H9 (cell line): ENCODE measurements at regions not wholly inside any gene's neighbourhood (a gene's known extent, or its start where the extent isn't known, plus 50 kb on each side); places are given as distances from the start of the nearest gene placed in this dataset.

Experiments
- DNase-seq: peaks from one replicate; pipeline ENCODE4 v3.0.0-alpha.2; 2017
- H2AFZ ChIP-seq: one replicate; pipeline ENCODE4 v1.6.1; 2013; ENCODE audit warnings: mild to moderate bottlenecking, low read length, control low read depth, moderate library complexity
- H2AK5ac ChIP-seq: 2 replicates; pipeline ENCODE4 v1.6.1; 2013; ENCODE audit warnings: low read length, control low read depth, mixed read lengths; ENCODE audit not compliant: insufficient read length
- H2BK120ac ChIP-seq: one replicate; pipeline ENCODE4 v1.6.1; 2013; ENCODE audit warnings: low read depth, mild to moderate bottlenecking, low read length, control low read depth, inconsistent platforms; ENCODE audit not compliant: poor library complexity, severe bottlenecking
- H2BK12ac ChIP-seq: 2 replicates; pipeline ENCODE4 v1.6.1; 2013; ENCODE audit warnings: low read length, control low read depth, mixed read lengths, low read depth; ENCODE audit not compliant: insufficient read length
- H2BK15ac ChIP-seq: 2 replicates; pipeline ENCODE4 v1.6.1; 2013; ENCODE audit warnings: low read depth, low read length, control low read depth
- H2BK20ac ChIP-seq: one replicate; pipeline ENCODE4 v1.6.1; 2013; ENCODE audit warnings: low read depth, mild to moderate bottlenecking, low read length, control low read depth, inconsistent platforms; ENCODE audit not compliant: poor library complexity, severe bottlenecking
- H2BK5ac ChIP-seq: 2 replicates; pipeline ENCODE4 v1.6.1; 2013; ENCODE audit warnings: low read length, control low read depth, mixed read lengths; ENCODE audit not compliant: insufficient read length
- H3K14ac ChIP-seq: 2 replicates; pipeline ENCODE4 v1.6.1; 2013; ENCODE audit warnings: low read length, control low read depth; ENCODE audit not compliant: insufficient read depth
- H3K18ac ChIP-seq: 2 replicates; pipeline ENCODE4 v1.6.1; 2013; ENCODE audit warnings: low read depth, mild to moderate bottlenecking, mixed read lengths, low read length, control low read depth; ENCODE audit not compliant: insufficient read length
- H3K23ac ChIP-seq: 2 replicates; pipeline ENCODE4 v1.6.1; 2013; ENCODE audit warnings: low read length, control low read depth, mixed read lengths, low read depth; ENCODE audit not compliant: insufficient read length
- H3K23me2 ChIP-seq: 2 replicates; pipeline ENCODE4 v1.6.1; 2013; ENCODE audit warnings: low read depth, mild to moderate bottlenecking, mixed read lengths, low read length, control low read depth; ENCODE audit not compliant: insufficient read length, poor library complexity, severe bottlenecking
- H3K27ac ChIP-seq: 2 replicates; pipeline ENCODE4 v1.5.1; 2013; ENCODE audit warnings: low read length, control low read depth, mixed read lengths, low read depth; ENCODE audit not compliant: insufficient read length
- H3K27me3 ChIP-seq: 2 replicates; pipeline ENCODE4 v1.6.1; 2013; ENCODE audit warnings: low read length, control low read depth, inconsistent platforms; ENCODE audit not compliant: insufficient read depth
- H3K4ac ChIP-seq: 2 replicates; pipeline ENCODE4 v1.6.1; 2013; ENCODE audit warnings: low read depth, mild to moderate bottlenecking, control low read depth, inconsistent platforms, low read length, moderate library complexity
- H3K4me1 ChIP-seq: 2 replicates; pipeline ENCODE4 v1.6.1; 2013; ENCODE audit warnings: low read length, control low read depth, inconsistent platforms; ENCODE audit not compliant: insufficient read depth
- H3K4me2 ChIP-seq: 2 replicates; pipeline ENCODE4 v1.6.1; 2013; ENCODE audit warnings: low read length, control low read depth, mixed read lengths; ENCODE audit not compliant: insufficient read length, insufficient read depth
- H3K56ac ChIP-seq: 2 replicates; pipeline ENCODE4 v1.6.1; 2013; ENCODE audit warnings: low read depth, mild to moderate bottlenecking, mixed read lengths, low read length, control low read depth; ENCODE audit not compliant: insufficient read length
- H3K79me1 ChIP-seq: 2 replicates; pipeline ENCODE4 v1.6.1; 2013; ENCODE audit warnings: low read depth, mild to moderate bottlenecking, moderate library complexity, low read length, control low read depth, inconsistent platforms; ENCODE audit not compliant: insufficient read depth, poor library complexity, severe bottlenecking
- H3K79me2 ChIP-seq: 2 replicates; pipeline ENCODE4 v1.6.1; 2013; ENCODE audit warnings: low read length, control low read depth, inconsistent platforms; ENCODE audit not compliant: insufficient read depth
- H3K9ac ChIP-seq: 2 replicates; pipeline ENCODE4 v1.6.1; 2013; ENCODE audit warnings: low read length, control low read depth, mixed read lengths; ENCODE audit not compliant: insufficient read length; ENCODE audit errors: extremely low read depth
- H3K9me3 ChIP-seq: one replicate; pipeline ENCODE4 v1.6.1; 2013; ENCODE audit warnings: low read depth, low read length, inconsistent platforms; ENCODE audit not compliant: control insufficient read depth
- H3T11ph ChIP-seq: one replicate; pipeline ENCODE4 v1.6.1; 2013; ENCODE audit warnings: mild to moderate bottlenecking, low read length, control low read depth, inconsistent platforms
- H4K20me1 ChIP-seq: one replicate; pipeline ENCODE4 v1.6.1; 2013; ENCODE audit not compliant: control insufficient read depth, insufficient read length, insufficient read depth
- H4K5ac ChIP-seq: 2 replicates; pipeline ENCODE4 v1.6.1; 2013; ENCODE audit warnings: low read depth, mild to moderate bottlenecking, mixed read lengths, low read length, control low read depth; ENCODE audit not compliant: insufficient read length
- H4K8ac ChIP-seq: replicated peaks from 2 replicates; pipeline ENCODE4 v1.6.1; 2013; ENCODE audit warnings: low read length, control low read depth, mixed read lengths, low read depth; ENCODE audit not compliant: insufficient read length
- H4K91ac ChIP-seq: 2 replicates; pipeline ENCODE4 v1.6.1; 2013; ENCODE audit warnings: low read depth, mild to moderate bottlenecking, moderate library complexity, mixed read lengths, low read length, control low read depth; ENCODE audit not compliant: insufficient read length
- H3K27ac Mint-ChIP-seq, 3 experiments: 2 replicates in 2 of 3; 3 replicates in 1 of 3; pipeline ENCODE4 v1.8.0; 2020 to 2021; ENCODE audit warnings: mixed read lengths in 3 of 3, mild to moderate bottlenecking in 1 of 3, moderate library complexity in 1 of 3
- H3K27me3 Mint-ChIP-seq: 2 replicates; pipeline ENCODE4 v1.8.0; 2021; ENCODE audit warnings: low read depth, mild to moderate bottlenecking, moderate library complexity, mixed read lengths
- H3K36me3 Mint-ChIP-seq, 3 experiments: 2 replicates in 2 of 3; 3 replicates in 1 of 3; pipeline ENCODE4 v1.8.0; 2020 to 2021; ENCODE audit warnings: low read depth in 3 of 3, mixed read lengths in 3 of 3; ENCODE audit not compliant: insufficient read depth in 1 of 3
- H3K4me1 Mint-ChIP-seq, 2 experiments: 2 replicates each; pipeline ENCODE4 v1.8.0; 2020; ENCODE audit warnings: mixed read lengths in 2 of 2
- H3K4me3 Mint-ChIP-seq, 2 experiments: 2 replicates in 1 of 2; 3 replicates in 1 of 2; pipeline ENCODE4 v1.8.0; 2020 to 2021; ENCODE audit warnings: mild to moderate bottlenecking in 2 of 2, mixed read lengths in 2 of 2, moderate library complexity in 1 of 2
- H3K9me3 Mint-ChIP-seq, 2 experiments: 2 replicates in 1 of 2; 3 replicates in 1 of 2; pipeline ENCODE4 v1.8.0; 2020; ENCODE audit warnings: mild to moderate bottlenecking in 2 of 2, mixed read lengths in 2 of 2, moderate library complexity in 1 of 2
- WGBS: extraction: QIAGEN DNeasy Blood & Tissue Kit; methylation state at CpG from one replicate; pipeline ENCODE4 v1.1.7; 2013; ENCODE audit warnings: missing lambda C conversion rate, low lambda C conversion rate, mixed read lengths; ENCODE audit not compliant: insufficient read length; ENCODE audit errors: extremely low coverage; 5-methylcytosine and 5-hydroxymethylcytosine counted together
- TF ChIP-seq, protein P1 (sequence below): fragments of 200-600 bp; sonication (generic); conservative IDR thresholded peaks from 3 replicates; pipeline ENCODE4 v1.8.0; 2021; ENCODE audit warnings: antibody characterized with exemption, mild to moderate bottlenecking

DNA sequence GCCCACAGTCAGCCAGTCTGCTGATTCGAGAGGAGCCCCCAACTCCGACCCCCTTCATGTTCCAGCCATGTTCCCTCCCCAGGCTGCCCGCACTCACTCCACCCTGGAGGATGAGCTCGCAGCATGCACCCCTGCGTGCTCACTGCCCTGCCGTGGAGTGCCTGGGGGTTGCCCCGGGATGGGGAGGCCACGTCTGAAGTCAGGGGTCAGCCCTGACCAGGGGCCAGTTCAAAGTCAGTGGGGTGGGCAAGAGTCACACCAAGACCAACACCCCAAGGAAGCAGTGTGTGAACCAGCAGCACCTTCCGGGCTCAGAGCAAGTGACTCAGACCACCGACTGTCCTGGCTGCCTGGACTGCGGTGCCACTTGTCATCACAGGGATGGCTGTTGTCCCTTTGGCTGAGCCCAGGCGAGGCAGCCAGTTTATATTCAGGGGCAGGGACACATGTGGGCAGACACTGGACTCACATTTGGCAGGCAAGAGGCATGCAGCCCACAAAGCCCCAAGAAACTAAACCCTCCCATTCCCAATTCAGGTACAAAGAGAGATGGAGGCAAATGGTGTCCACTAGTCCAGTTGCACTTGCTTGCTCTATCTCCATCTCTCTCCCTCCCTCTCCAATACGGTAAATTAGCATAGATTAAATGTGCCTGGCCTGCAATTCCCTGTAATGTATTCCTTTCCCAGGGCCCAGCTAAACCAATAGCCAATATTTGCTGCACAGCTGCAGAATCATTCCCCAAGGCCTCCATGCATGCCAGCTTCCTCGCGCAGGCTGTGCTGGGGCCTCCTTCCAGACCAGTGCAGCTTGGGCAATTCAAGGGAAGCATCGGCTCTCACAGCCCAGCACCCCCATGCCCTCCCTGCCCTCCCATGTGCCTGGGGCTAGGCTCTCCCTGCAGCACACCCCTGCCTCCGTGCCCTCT is 135.7 kb upstream of the IQSEC1 start:
- H3K56ac ChIP-seq = no peak overlapping the region
- DNase-seq = no peak
- no peak overlapping the region for H2BK5ac ChIP-seq
- TF ChIP-seq, protein P1, sequence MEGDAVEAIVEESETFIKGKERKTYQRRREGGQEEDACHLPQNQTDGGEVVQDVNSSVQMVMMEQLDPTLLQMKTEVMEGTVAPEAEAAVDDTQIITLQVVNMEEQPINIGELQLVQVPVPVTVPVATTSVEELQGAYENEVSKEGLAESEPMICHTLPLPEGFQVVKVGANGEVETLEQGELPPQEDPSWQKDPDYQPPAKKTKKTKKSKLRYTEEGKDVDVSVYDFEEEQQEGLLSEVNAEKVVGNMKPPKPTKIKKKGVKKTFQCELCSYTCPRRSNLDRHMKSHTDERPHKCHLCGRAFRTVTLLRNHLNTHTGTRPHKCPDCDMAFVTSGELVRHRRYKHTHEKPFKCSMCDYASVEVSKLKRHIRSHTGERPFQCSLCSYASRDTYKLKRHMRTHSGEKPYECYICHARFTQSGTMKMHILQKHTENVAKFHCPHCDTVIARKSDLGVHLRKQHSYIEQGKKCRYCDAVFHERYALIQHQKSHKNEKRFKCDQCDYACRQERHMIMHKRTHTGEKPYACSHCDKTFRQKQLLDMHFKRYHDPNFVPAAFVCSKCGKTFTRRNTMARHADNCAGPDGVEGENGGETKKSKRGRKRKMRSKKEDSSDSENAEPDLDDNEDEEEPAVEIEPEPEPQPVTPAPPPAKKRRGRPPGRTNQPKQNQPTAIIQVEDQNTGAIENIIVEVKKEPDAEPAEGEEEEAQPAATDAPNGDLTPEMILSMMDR = no peak
- Mint-ChIP-seq H3K27me3 (peaks cover 5% of the 10 kb centered on the region), H3K9me3 (no peaks in the 10 kb centered on the region), H3K27ac (no peak overlapping the region), H3K4me3 (no peak overlapping the region), H3K4me1 (peaks cover 4 to 7% of the 10 kb centered on the region in 2 experiments; a peak in 2 of 4 replicates), H3K36me3 (no peaks in the 10 kb centered on the region)
- H2BK15ac ChIP-seq = no peak overlapping the region
- no peaks in the 10 kb centered on the region for H3K9me3 ChIP-seq
- no peak overlapping the region for H3K27ac ChIP-seq
- H3K4me1 ChIP-seq = no peaks in the 10 kb centered on the region
- H2BK12ac ChIP-seq = no peak overlapping the region
- H3K23ac ChIP-seq = no peak overlapping the region
- no peak overlapping the region; the same call in 1 of the 2 replicates for H3K14ac ChIP-seq
- H2BK120ac ChIP-seq = no peak overlapping the region
- no peak overlapping the region for H3K9ac ChIP-seq
- no peaks in the 10 kb centered on the region for H4K20me1 ChIP-seq
- WGBS = no CpG with 5 or more reads among the region's 17 CpGs
- H4K5ac ChIP-seq = no peak overlapping the region
- H3T11ph ChIP-seq = no peak overlapping the region
- no peak overlapping the region for H2BK20ac ChIP-seq
- no peaks in the 10 kb centered on the region for H3K27me3 ChIP-seq
- no peak overlapping the region for H4K91ac ChIP-seq
- no peaks in the 10 kb centered on the region for H3K79me2 ChIP-seq
- no peaks in the 10 kb centered on the region for H3K79me1 ChIP-seq
- no peak overlapping the region for H3K18ac ChIP-seq
- H2AFZ ChIP-seq = no peak overlapping the region
- no peaks in the 10 kb centered on the region for H3K23me2 ChIP-seq
- no peak overlapping the region for H3K4me2 ChIP-seq
- H4K8ac ChIP-seq = no peak overlapping the region
- H3K4ac ChIP-seq = no peak overlapping the region
- H2AK5ac ChIP-seq = no peak overlapping the region
